Stimulated activated naive B cell treated with anti-CD40 and anti-IgM and Interleukin-4, amounts not matched to agents 10 μg/mL and 1 μg/mL and 100 μg/mL, for 72 hours (primary cell): ENCODE measurements at regions not wholly inside any gene's neighbourhood (a gene's known extent, or its start where the extent isn't known, plus 50 kb on each side); places are given as distances from the start of the nearest gene placed in this dataset.
"Not testable (repeated sequence)": the region's sequence is repeated elsewhere in the genome, so short reads cannot be mapped to it uniquely, and the experiment has no call there.

Experiments used
- ATAC-seq, 2 donors: fragments of 150-1000 bp; cut with Tn5 transposase; replicated peaks; 2 replicates each; pipeline ENCODE4 v1.10.0; 2021; ENCODE audit warnings: moderate library complexity in 1 of 2
- DNase-seq: peaks from one replicate; pipeline ENCODE4 v3.0.0; 2021
- H3K27ac Mint-ChIP-seq: one replicate; pipeline ENCODE4 v1.8.0; 2022; ENCODE audit warnings: mild to moderate bottlenecking, mixed read lengths
- H3K27me3 Mint-ChIP-seq, 2 donors: one replicate each; pipeline ENCODE4 v1.8.0; 2022; ENCODE audit warnings: mixed read lengths in 2 of 2
- H3K36me3 Mint-ChIP-seq, 2 donors: one replicate each; pipeline ENCODE4 v1.8.0; 2022; ENCODE audit warnings: mixed read lengths in 2 of 2, mild to moderate bottlenecking in 1 of 2
- H3K4me1 Mint-ChIP-seq, 2 donors: one replicate each; pipeline ENCODE4 v1.8.0; 2022; ENCODE audit warnings: mixed read lengths in 2 of 2, mild to moderate bottlenecking in 1 of 2
- H3K4me3 Mint-ChIP-seq, 2 donors: one replicate each; pipeline ENCODE4 v1.8.0; 2022; ENCODE audit warnings: mild to moderate bottlenecking in 2 of 2, mixed read lengths in 2 of 2, moderate library complexity in 1 of 2
- H3K9me3 Mint-ChIP-seq, 2 donors: one replicate each; pipeline ENCODE4 v1.8.0; 2022; ENCODE audit warnings: mixed read lengths in 2 of 2, mild to moderate bottlenecking in 1 of 2

DNA sequence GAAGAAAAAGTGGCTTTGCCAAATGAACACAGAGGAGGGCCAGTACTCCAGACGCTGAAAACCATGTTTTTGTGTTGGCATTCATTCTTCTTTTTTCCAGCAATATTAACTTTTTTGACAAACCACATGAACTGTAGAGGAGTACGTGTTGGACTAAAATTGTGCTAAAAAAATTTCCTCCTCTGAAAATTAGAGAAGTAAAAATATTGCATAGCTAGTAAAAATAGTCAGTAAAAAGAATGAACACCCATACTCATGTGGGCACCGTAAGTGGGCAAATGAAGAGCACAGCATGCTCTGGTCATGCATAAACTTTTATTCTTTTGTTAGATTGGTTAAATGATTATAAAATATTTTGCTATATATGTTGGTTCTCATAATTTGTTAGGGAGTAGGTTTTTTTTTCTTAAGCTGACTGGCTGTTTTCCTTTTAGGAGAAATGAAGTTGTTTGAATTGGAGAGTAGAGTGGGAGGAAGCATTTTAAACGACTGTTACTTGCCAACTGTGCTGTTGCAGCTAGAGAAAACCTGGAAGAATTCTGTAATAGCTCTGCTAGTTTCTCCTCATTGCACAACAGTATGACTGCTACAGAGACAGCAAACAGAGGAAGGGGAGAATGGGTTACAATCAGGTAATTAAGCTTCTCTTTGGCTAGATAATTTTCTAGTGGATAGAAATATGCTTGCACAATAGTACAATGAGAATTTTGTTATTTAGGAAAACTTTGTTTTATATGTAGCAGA lies 222.4 kb downstream of the KCTD12 start:
- no peak for DNase-seq
- H3K9me3 Mint-ChIP-seq: no peaks in the 10 kb centered on the region
- no peaks in the 10 kb centered on the region for H3K27me3 Mint-ChIP-seq
- no peak overlapping the region for H3K4me3 Mint-ChIP-seq
- no peaks in the 10 kb centered on the region for H3K36me3 Mint-ChIP-seq
- ATAC-seq: no peak
- peaks cover 0 to 2% of the 10 kb centered on the region in 2 donors for H3K4me1 Mint-ChIP-seq
- no peak overlapping the region for H3K27ac Mint-ChIP-seq

DNA sequence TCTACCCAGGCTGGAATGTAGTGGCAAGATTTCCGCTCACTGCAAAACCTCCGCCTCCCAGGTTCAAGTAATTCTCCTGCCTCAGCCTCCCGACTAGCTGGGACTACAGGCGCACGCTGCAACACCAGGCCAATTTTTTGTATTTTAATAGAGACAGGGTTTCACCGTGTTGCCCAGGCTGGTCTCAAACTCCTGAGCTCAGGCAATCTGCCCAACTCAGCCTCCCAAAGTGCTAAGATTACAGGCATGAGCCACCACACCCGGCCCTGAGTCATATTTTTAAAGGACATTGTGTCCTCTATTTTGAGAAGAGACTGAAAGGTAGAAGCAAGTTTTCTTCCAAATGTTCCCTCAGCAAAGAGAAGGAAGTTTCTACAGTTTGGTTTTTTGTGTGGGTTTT lies 227.1 kb downstream of the KCTD12 start:
- not testable (repeated sequence) for ATAC-seq, H3K27ac Mint-ChIP-seq, DNase-seq, H3K4me1 Mint-ChIP-seq, H3K36me3 Mint-ChIP-seq, H3K27me3 Mint-ChIP-seq, H3K4me3 Mint-ChIP-seq, H3K9me3 Mint-ChIP-seq

DNA sequence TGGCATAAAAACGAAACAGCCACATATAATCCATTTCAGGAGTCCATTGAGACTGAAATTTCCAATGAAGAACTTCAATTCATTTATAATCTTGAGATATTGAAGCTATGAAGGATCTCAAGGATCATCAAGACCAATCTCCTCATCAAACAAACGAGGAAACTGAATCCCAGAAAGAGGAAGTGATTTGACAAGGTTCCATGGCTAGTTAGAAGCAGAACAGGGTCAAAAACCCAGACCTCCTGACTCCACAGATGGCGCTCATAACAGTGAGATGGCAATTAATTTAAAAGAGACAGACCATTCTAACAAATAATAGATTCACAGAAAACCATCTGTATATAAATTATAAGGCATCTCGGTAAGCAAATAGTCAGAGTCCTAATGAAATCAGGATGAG lies 229.7 kb downstream of the KCTD12 start:
- no peaks in the 10 kb centered on the region for H3K9me3 Mint-ChIP-seq
- DNase-seq (no peak), ATAC-seq (no peak)
- no peak overlapping the region for H3K27ac Mint-ChIP-seq
- no peaks in the 10 kb centered on the region for H3K27me3 Mint-ChIP-seq
- no peaks in the 10 kb centered on the region for H3K4me1 Mint-ChIP-seq
- no peak overlapping the region for H3K4me3 Mint-ChIP-seq
- H3K36me3 Mint-ChIP-seq: no peaks in the 10 kb centered on the region

DNA sequence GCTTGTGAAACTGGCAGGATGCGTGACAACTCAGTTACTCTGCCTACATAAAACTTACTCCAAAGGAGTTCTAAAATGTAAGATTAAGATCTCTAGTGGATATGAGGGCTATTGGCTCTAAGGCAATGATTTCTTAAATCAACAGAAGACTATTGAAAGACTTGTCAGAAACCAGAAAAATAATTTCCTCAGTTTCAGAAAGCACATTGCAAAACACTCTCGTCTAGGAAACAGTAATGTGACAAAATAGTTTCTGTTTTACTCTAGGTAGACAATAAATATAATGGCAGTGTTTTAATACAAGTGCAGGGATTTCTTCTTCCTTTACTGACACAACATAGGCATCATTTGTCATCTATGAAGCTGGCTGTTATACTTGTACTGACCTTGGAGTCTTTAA lies 230.1 kb downstream of the KCTD12 start:
- Mint-ChIP-seq H3K27ac (no peak overlapping the region), H3K27me3 (peaks cover 0 to under 1% of the 10 kb centered on the region in 2 donors), H3K4me1 (no peaks in the 10 kb centered on the region), H3K4me3 (no peak overlapping the region), H3K9me3 (no peaks in the 10 kb centered on the region), H3K36me3 (no peaks in the 10 kb centered on the region)
- no peak for DNase-seq
- no peak for ATAC-seq

DNA sequence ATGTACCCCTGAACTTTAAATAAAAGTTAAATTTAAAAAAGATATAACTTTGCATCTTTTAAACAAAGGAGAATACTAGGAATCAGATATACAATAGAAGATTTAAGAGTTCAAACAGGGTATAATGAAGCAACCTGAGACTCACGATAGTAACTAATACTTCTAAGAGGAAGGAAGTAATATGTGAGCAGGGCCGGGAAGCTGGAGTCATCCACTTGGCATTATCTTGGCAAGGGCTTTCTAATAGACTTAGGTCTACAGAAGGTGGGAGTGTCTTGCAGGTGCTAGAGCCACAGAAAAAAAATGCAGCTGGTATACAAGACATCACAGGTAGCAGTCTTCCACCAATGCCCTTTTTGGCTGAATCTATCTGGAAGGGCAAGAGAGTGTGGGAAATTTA lies 231.9 kb downstream of the KCTD12 start:
- H3K27me3 Mint-ChIP-seq: peaks cover 0 to 7% of the 10 kb centered on the region in 2 donors
- DNase-seq (no peak), ATAC-seq (no peak)
- H3K4me1 Mint-ChIP-seq: no peaks in the 10 kb centered on the region
- no peaks in the 10 kb centered on the region for H3K36me3 Mint-ChIP-seq
- H3K4me3 Mint-ChIP-seq: no peak overlapping the region
- H3K9me3 Mint-ChIP-seq: no peaks in the 10 kb centered on the region
- H3K27ac Mint-ChIP-seq: no peak overlapping the region

DNA sequence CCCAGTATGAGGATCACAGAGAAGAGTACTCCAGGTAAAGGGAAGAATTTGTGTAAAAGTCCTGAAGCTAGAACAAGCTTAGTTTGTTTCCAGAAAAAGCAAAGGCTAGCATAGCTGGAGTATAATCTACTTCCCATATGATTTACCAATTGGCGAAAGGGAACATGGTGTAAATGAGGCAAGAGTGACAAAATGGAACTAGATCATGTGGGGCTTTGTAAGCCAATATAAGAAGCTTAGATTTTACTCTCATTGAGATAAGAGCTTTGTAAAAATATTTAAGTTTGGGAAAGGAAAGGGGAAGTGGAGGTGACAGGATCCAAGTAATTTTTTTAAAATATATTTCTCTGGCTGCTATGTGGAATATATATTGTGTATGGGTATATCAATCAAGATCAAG lies 234.9 kb downstream of the KCTD12 start:
- DNase-seq (no peak), ATAC-seq (no peak)
- no peaks in the 10 kb centered on the region for H3K4me1 Mint-ChIP-seq
- H3K27ac Mint-ChIP-seq: no peak overlapping the region
- peaks cover 0 to 7% of the 10 kb centered on the region in 2 donors for H3K27me3 Mint-ChIP-seq
- no peaks in the 10 kb centered on the region for H3K36me3 Mint-ChIP-seq
- H3K4me3 Mint-ChIP-seq: no peak overlapping the region
- no peaks in the 10 kb centered on the region for H3K9me3 Mint-ChIP-seq

DNA sequence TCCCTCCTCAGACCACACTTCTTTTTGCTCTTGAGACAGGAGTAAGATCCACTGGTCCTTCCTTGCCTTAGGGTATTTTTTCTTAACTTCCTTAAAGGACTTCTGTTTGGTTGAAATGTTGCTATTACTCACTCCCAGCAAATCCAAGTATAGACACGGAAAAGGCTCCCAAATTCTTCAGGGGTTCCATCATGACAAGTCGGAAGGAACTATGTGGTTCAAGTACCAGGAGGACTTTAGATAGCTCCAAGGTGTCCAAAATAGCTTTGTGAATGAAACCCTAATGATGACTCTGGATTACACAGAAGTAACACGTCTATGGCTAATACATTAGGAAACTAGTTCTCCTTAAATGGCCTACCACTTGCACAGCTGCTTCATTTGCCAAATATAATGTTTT lies 238.7 kb downstream of the KCTD12 start:
- DNase-seq (no peak), ATAC-seq (no peak)
- Mint-ChIP-seq H3K4me1 (no peaks in the 10 kb centered on the region), H3K27ac (no peak overlapping the region), H3K36me3 (no peaks in the 10 kb centered on the region), H3K9me3 (no peaks in the 10 kb centered on the region), H3K4me3 (no peak overlapping the region), H3K27me3 (peaks cover 0 to 7% of the 10 kb centered on the region in 2 donors)

DNA sequence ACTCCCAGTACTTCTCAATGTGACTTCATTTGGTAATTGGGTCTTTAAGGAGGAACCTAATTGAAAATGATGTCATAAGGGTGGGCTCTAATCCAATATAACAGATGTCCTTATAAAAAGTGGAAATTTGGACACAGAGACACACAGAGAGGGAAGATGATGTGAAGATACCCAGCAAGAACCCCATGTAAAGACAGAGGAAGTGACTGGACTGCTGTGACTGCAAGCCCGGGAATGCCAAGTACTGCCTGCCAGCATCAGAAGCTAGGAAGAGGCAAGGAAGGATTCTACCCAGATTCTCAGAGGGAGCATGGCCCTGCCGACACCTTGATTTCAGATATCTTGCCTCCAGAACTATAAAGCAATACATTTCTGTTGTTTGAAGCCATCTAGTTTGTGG lies 239.3 kb downstream of the KCTD12 start:
- H3K9me3 Mint-ChIP-seq: no peaks in the 10 kb centered on the region
- H3K27me3 Mint-ChIP-seq: peaks cover 0 to 7% of the 10 kb centered on the region in 2 donors
- ATAC-seq: no peak

DNA sequence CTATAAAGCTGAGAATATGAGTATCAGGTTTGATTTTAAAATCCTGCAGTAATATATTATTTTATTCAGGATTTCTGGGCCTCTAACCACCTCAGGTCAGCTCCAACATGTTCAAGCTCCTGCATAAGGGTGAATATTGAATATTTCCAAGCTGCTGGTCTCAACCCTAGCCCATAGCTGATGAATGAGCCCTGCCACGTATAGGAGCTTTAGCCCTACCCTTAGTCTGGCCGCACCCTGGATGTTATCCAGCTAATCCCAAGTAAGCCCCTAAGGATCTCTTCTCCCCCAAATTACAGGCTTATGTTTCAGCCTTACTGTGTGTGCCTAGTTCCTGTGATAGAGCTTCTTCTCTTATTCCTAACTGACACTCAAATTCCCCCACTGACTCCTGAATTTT lies 240.6 kb downstream of the KCTD12 start:
- ATAC-seq (no peak), DNase-seq (no peak)
- Mint-ChIP-seq H3K27me3 (peaks cover 0 to 2% of the 10 kb centered on the region in 2 donors), H3K4me1 (no peaks in the 10 kb centered on the region), H3K4me3 (no peak overlapping the region), H3K9me3 (no peaks in the 10 kb centered on the region), H3K27ac (no peak overlapping the region), H3K36me3 (no peaks in the 10 kb centered on the region)

More for the DNA sequence above, 239.3 kb downstream of the KCTD12 start:
- DNase-seq: no peak
- no peaks in the 10 kb centered on the region for H3K4me1 Mint-ChIP-seq
- no peak overlapping the region for H3K27ac Mint-ChIP-seq
- no peak overlapping the region for H3K4me3 Mint-ChIP-seq
- no peaks in the 10 kb centered on the region for H3K36me3 Mint-ChIP-seq

DNA sequence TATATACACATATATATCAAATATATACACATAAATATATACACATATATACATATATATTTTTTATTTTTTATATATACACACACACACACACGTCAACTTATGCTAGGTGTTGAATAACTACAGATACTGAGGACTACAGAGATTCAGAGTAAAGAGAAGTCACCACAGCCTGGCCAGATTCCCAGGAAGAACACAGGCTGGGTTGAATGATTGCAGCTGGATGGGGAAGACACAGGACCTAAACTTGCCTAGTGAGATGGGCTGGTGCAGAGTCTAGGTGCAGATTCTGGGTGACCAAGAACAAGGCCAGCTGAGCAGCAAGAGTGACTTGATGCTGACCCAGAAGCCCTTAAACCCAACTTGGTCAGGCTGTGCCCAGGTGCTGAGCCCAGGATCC lies 241.3 kb downstream of the KCTD12 start:
- Mint-ChIP-seq H3K27ac (no peak overlapping the region), H3K36me3 (no peaks in the 10 kb centered on the region), H3K4me3 (no peak overlapping the region), H3K27me3 (no peaks in the 10 kb centered on the region), H3K9me3 (no peaks in the 10 kb centered on the region), H3K4me1 (no peaks in the 10 kb centered on the region)
- ATAC-seq (no peak), DNase-seq (no peak)

DNA sequence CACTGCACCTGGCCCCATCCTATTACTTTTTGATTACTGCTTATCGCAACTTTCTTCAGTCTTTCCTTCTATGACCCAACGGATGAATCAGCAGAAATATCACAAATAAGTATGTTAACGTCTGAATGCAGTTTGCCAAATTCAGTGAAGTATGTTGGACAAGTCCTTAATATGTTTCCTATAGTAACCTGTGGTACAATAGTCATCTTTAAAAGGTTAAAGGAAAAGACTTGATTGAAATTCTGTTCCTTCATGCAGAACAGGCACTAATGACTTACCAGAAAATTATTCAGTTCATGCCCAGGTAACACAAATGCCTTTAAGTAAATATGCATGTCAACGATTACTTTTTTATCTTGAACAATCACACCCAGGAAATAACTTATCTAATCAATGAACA lies 242.6 kb downstream of the KCTD12 start:
- no peak for DNase-seq
- Mint-ChIP-seq H3K4me1 (no peaks in the 10 kb centered on the region), H3K27me3 (no peaks in the 10 kb centered on the region), H3K36me3 (no peaks in the 10 kb centered on the region), H3K4me3 (no peak overlapping the region), H3K27ac (no peak overlapping the region), H3K9me3 (no peaks in the 10 kb centered on the region)
- no peak for ATAC-seq

DNA sequence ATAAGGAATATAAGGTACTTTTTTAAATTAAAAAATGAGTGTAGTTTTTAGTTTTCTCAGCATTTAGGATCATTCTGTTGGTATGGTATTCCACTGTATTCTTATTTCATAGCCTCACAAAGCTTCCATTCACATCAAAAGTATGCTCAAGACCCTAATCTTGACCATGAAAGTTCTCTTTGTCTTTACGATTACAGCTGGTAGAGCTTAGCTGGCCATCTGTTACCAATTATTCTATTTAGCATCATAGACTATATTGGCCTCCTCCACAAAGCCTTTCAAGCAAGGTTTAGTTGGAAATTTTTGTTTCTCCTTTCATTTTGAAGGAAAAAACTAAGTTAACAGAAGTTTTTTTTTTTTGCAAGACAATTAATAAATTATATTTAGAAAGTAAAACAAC lies 245.1 kb downstream of the KCTD12 start:
- H3K27ac Mint-ChIP-seq: no peak overlapping the region
- H3K4me3 Mint-ChIP-seq: no peak overlapping the region
- H3K4me1 Mint-ChIP-seq: no peaks in the 10 kb centered on the region
- no peak for DNase-seq
- ATAC-seq: no peak
- no peaks in the 10 kb centered on the region for H3K9me3 Mint-ChIP-seq
- no peaks in the 10 kb centered on the region for H3K36me3 Mint-ChIP-seq
- no peaks in the 10 kb centered on the region for H3K27me3 Mint-ChIP-seq

DNA sequence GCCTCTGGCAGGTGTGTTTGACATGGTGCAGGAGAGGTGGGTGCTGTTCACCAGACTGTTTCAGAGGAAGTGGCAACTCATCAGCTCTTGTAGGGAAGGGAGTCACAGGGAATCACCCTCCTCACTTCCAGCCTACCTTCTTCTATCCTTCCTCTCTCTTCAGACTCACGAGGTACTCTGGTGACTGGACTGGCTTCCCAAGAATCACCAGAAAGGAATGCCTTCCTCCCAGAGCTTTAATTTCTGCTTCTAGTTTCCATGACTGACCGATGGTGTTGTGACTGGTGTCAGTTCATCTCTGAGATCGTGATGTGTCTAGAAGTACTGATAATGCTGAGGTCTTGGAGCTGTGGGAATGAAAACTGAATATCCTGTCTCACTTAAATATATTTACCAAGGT lies 247.3 kb downstream of the KCTD12 start:
- Mint-ChIP-seq H3K27ac (no peak overlapping the region), H3K27me3 (no peaks in the 10 kb centered on the region), H3K4me3 (no peak overlapping the region), H3K9me3 (no peaks in the 10 kb centered on the region), H3K4me1 (no peaks in the 10 kb centered on the region), H3K36me3 (no peaks in the 10 kb centered on the region)
- ATAC-seq (no peak), DNase-seq (no peak)

DNA sequence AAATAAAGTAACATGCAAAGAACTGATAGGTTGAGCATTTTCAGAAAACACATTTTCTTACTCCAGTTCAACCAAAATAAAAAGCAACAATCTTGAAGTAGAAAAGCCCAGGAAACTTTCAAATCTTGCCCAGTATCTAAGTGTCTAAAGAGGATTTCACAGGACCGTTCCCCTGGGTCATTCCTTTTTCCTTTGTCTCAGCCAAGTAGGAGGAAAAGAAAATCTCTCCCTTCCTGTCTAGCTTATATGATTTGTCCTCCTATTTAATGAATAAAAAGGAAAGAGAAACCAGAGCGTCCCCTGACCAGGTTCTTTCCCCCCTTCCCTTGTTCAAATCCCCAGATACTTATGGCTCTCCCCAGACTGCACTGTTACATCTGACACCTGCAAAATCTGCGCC lies 248.0 kb downstream of the KCTD12 start:
- DNase-seq (no peak), ATAC-seq (no peak)
- H3K9me3 Mint-ChIP-seq: no peaks in the 10 kb centered on the region
- H3K4me1 Mint-ChIP-seq: no peaks in the 10 kb centered on the region
- H3K27me3 Mint-ChIP-seq: no peaks in the 10 kb centered on the region
- H3K4me3 Mint-ChIP-seq: no peak overlapping the region
- H3K36me3 Mint-ChIP-seq: no peaks in the 10 kb centered on the region
- H3K27ac Mint-ChIP-seq: no peak overlapping the region

DNA sequence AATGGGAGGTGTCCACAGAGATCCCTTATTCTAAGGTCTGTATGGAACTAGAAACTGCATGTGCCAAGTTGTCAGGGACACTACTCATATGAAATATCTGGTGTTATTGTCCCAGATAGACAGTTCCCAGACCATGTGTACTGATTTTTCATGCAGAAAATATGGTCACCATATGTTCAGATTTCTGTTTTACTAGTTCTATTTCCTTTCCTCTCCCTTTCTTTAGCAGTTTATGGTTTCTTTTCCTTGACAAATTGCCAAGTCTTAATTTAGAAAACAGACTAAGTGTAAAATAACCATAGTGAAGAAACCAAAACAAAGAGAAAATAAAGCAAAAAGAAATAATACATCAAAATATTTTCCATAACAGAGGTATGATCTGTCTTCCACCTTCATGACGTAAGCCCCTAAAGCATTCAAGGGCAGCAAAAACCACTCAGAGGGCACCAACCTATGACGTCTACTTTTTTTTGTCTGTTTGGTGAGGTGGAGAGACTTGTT lies 248.5 kb downstream of the KCTD12 start:
- no peaks in the 10 kb centered on the region for H3K9me3 Mint-ChIP-seq
- DNase-seq: no peak
- H3K4me1 Mint-ChIP-seq: no peaks in the 10 kb centered on the region
- H3K36me3 Mint-ChIP-seq: no peaks in the 10 kb centered on the region
- no peak overlapping the region for H3K27ac Mint-ChIP-seq
- no peaks in the 10 kb centered on the region for H3K27me3 Mint-ChIP-seq
- no peak overlapping the region for H3K4me3 Mint-ChIP-seq
- no peak for ATAC-seq

DNA sequence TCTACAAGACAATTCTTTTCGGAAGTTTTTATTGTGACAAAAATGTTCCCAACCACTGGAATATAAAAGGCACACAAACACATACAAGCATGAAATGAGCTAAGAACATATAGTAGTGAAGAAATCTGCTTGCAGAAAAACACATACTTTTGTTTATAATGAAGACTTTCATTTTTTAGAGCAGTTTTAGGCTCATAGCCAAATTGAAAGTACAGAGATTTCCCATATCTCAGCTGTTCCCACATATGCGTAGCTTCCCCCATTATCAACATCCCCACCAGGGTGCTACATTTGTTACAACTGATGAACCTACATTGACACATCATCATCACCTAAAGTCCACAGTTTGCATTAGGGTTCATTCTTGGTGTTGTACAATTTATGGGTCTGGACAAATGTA lies 249.4 kb downstream of the KCTD12 start:
- no peaks in the 10 kb centered on the region for H3K9me3 Mint-ChIP-seq
- no peak for ATAC-seq

More for the DNA sequence above, 249.4 kb downstream of the KCTD12 start:
- no peaks in the 10 kb centered on the region for H3K27me3 Mint-ChIP-seq
- no peak for DNase-seq
- H3K4me3 Mint-ChIP-seq: no peak overlapping the region
- H3K36me3 Mint-ChIP-seq: no peaks in the 10 kb centered on the region
- H3K4me1 Mint-ChIP-seq: no peaks in the 10 kb centered on the region
- no peak overlapping the region for H3K27ac Mint-ChIP-seq
